H1 (cell line): ENCODE measurements at regions not wholly inside any gene's neighbourhood (a gene's known extent, or its start where the extent isn't known, plus 50 kb on each side); places are given as distances from the start of the nearest gene placed in this dataset.

Experiments used
- CTCF ChIA-PET: fragments of 300-600 bp; sonication (Branson Sonifier 250); formaldehyde crosslinking; loops from one replicate; lab custom pipeline; 2021; ENCODE audit not compliant: partially characterized antibody; lab: Charles Lee
- POLR2A ChIA-PET: fragments of 300-600 bp; sonication (Branson Sonifier 250); formaldehyde crosslinking; loops from one replicate; lab custom pipeline; 2021; ENCODE audit warnings: inconsistent platforms; ENCODE audit not compliant: partially characterized antibody; lab: Charles Lee
- DNase-seq, 2 experiments: peaks; one replicate each; pipeline versions ENCODE4 v3.0.0 to v3.0.0-alpha.2; 2010 to 2022; ENCODE audit warnings: low spot score in 2 of 2, low read depth in 1 of 2, mixed read lengths in 1 of 2
- FAIRE-seq: peaks from 2 replicates; lab custom pipeline; 2011; peaks lifted over from hg19 to GRCh38; lab: Jason Lieb, UNC
- H2AFZ ChIP-seq: 2 replicates; pipeline ENCODE4 v1.8.1; 2012; ENCODE audit warnings: low read length, inconsistent platforms
- H2AK5ac ChIP-seq: 2 replicates; pipeline ENCODE4 v1.6.1; 2013; ENCODE audit warnings: low read depth, low read length
- H2BK120ac ChIP-seq: replicated peaks from 2 replicates; pipeline ENCODE3; 2013; ENCODE audit warnings: low read depth, low read length, inconsistent platforms
- H2BK12ac ChIP-seq: 2 replicates; pipeline ENCODE4 v1.6.1; 2013; ENCODE audit warnings: low read depth, low read length
- H2BK15ac ChIP-seq: 2 replicates; pipeline ENCODE4 v1.6.1; 2013; ENCODE audit warnings: low read length
- H2BK20ac ChIP-seq: 2 replicates; pipeline ENCODE4 v1.6.1; 2013; ENCODE audit warnings: low read length
- H2BK5ac ChIP-seq: 2 replicates; pipeline ENCODE4 v1.6.1; 2013; ENCODE audit warnings: low read depth, low read length
- H3K14ac ChIP-seq: 2 replicates; pipeline ENCODE4 v1.6.1; 2013; ENCODE audit warnings: inconsistent platforms; ENCODE audit not compliant: insufficient read length
- H3K18ac ChIP-seq: 2 replicates; pipeline ENCODE4 v1.6.1; 2013; ENCODE audit warnings: low read length; ENCODE audit errors: extremely low read depth
- H3K23ac ChIP-seq: 2 replicates; pipeline ENCODE4 v1.6.1; 2013; ENCODE audit warnings: inconsistent platforms; ENCODE audit not compliant: insufficient read length
- H3K23me2 ChIP-seq: 2 replicates; pipeline ENCODE4 v1.6.1; 2013; ENCODE audit warnings: low read depth, low read length
- H3K27ac ChIP-seq: 2 replicates; pipeline ENCODE4 v1.6.1; 2011; ENCODE audit warnings: low read depth, low read length, inconsistent platforms
- H3K27me3 ChIP-seq, 4 experiments: replicated peaks in 1 of 4; 1 replicate in 1 of 4; 2 replicates in 3 of 4; pipeline versions ENCODE4 v1.6.1 to v1.8.1; 2011 to 2013; ENCODE audit warnings: low read length in 3 of 4, mild to moderate bottlenecking in 3 of 4, inconsistent platforms in 2 of 4, mixed read lengths in 2 of 4, moderate library complexity in 1 of 4; ENCODE audit not compliant: control insufficient read depth in 3 of 4, insufficient read depth in 3 of 4; ENCODE audit errors: extremely low read depth in 1 of 4
- H3K36me3 ChIP-seq, 4 experiments: 2 replicates each; pipeline versions ENCODE4 v1.6.1 to v1.8.1; 2011 to 2013; ENCODE audit warnings: mild to moderate bottlenecking in 4 of 4, low read length in 3 of 4, moderate library complexity in 2 of 4, control low read depth in 1 of 4, inconsistent platforms in 1 of 4; ENCODE audit not compliant: insufficient read depth in 4 of 4, control insufficient read depth in 2 of 4
- H3K4ac ChIP-seq: replicated peaks from 2 replicates; pipeline ENCODE3; 2013; ENCODE audit warnings: low read length, low read depth, mixed read lengths, inconsistent platforms; ENCODE audit not compliant: insufficient read length
- H3K4me1 ChIP-seq, 4 experiments: replicated peaks in 1 of 4; 1 replicate in 1 of 4; 2 replicates in 3 of 4; pipeline versions ENCODE4 v1.6.1 to v1.8.1; 2011 to 2013; ENCODE audit warnings: low read length in 3 of 4, inconsistent platforms in 2 of 4, mixed read lengths in 1 of 4; ENCODE audit not compliant: insufficient read depth in 4 of 4, control insufficient read depth in 3 of 4
- H3K4me2 ChIP-seq, 2 experiments: 2 replicates each; pipeline versions ENCODE4 v1.6.1 to v1.8.1; 2011 to 2013; ENCODE audit warnings: low read depth in 2 of 2, low read length in 2 of 2, control low read depth in 1 of 2, inconsistent platforms in 1 of 2, mild to moderate bottlenecking in 1 of 2; ENCODE audit not compliant: insufficient read depth in 1 of 2
- H3K4me3 ChIP-seq, 4 experiments: fragments of 200-600, 300-600 bp in 1 of 4; sonication (generic), shearing (Covaris generic), sonication (Bioruptor Twin) in 1 of 4; 2 replicates each; pipeline versions ENCODE4 v1.5.1 to v1.8.1; 2011 to 2016; ENCODE audit warnings: low read length in 4 of 4, low read depth in 3 of 4, control low read depth in 2 of 4, inconsistent platforms in 2 of 4, mild to moderate bottlenecking in 2 of 4, mixed read lengths in 1 of 4, moderate library complexity in 1 of 4; ENCODE audit not compliant: insufficient read depth in 2 of 4; ENCODE audit errors: extremely low read depth in 1 of 4
- H3K56ac ChIP-seq: replicated peaks from 2 replicates; pipeline ENCODE3; 2013; ENCODE audit warnings: low read depth, mild to moderate bottlenecking, mixed read lengths, low read length, inconsistent platforms; ENCODE audit not compliant: insufficient read length
- H3K79me1 ChIP-seq: 2 replicates; pipeline ENCODE4 v1.6.1; 2013; ENCODE audit warnings: low read depth, low read length, control low read depth
- H3K79me2 ChIP-seq, 2 experiments: 2 replicates each; pipeline versions ENCODE4 v1.6.1 to v1.8.1; 2012 to 2013; ENCODE audit warnings: low read length in 2 of 2, mild to moderate bottlenecking in 2 of 2, inconsistent platforms in 1 of 2; ENCODE audit not compliant: insufficient read depth in 2 of 2, control insufficient read depth in 1 of 2
- H3K9ac ChIP-seq, 4 experiments: replicated peaks in 1 of 4; 1 replicate in 1 of 4; 2 replicates in 3 of 4; pipeline versions ENCODE4 v1.6.1 to v1.8.1; 2011 to 2013; ENCODE audit warnings: low read depth in 3 of 4, low read length in 3 of 4, control low read depth in 2 of 4, mild to moderate bottlenecking in 2 of 4, moderate library complexity in 2 of 4, inconsistent platforms in 1 of 4; ENCODE audit errors: extremely low read depth in 1 of 4
- H3K9me3 ChIP-seq, 2 experiments: 2 replicates each; pipeline versions ENCODE4 v1.6.1 to v1.8.1; 2012 to 2013; ENCODE audit warnings: mild to moderate bottlenecking in 2 of 2, moderate library complexity in 2 of 2, control low read depth in 1 of 2, inconsistent platforms in 1 of 2, low read depth in 1 of 2, low read length in 1 of 2, mixed read lengths in 1 of 2; ENCODE audit not compliant: insufficient read depth in 2 of 2
- H4K20me1 ChIP-seq, 2 experiments: replicated peaks in 1 of 2; 2 replicates each; pipeline versions ENCODE3 to v1.8.1; 2011 to 2013; ENCODE audit warnings: inconsistent platforms in 2 of 2, low read length in 2 of 2, mild to moderate bottlenecking in 1 of 2; ENCODE audit not compliant: insufficient read depth in 2 of 2, control insufficient read depth in 1 of 2
- H4K5ac ChIP-seq: 2 replicates; pipeline ENCODE4 v1.6.1; 2013; ENCODE audit warnings: low read length, low read depth, mixed read lengths, inconsistent platforms; ENCODE audit not compliant: insufficient read length
- H4K8ac ChIP-seq: 2 replicates; pipeline ENCODE4 v1.8.0; 2013; ENCODE audit warnings: mild to moderate bottlenecking, moderate library complexity, low read length, inconsistent platforms; ENCODE audit not compliant: insufficient read depth; ENCODE audit errors: extremely low read depth
- H4K91ac ChIP-seq: replicated peaks from 2 replicates; pipeline ENCODE3; 2013; ENCODE audit warnings: low read length, mixed read lengths, inconsistent platforms; ENCODE audit not compliant: insufficient read length
- CBX5 ChIP-seq: fragments of 300-800, 300-1000 bp; sonication (generic); IDR thresholded peaks from 2 replicates; pipeline ENCODE4 v1.7.1; 2016; ENCODE audit warnings: antibody characterized with exemption, low read length, low read depth
- CBX8 ChIP-seq: fragments of 300-800, 300-1000 bp; sonication (generic); IDR thresholded peaks from 2 replicates; pipeline ENCODE4 v1.7.1; 2016; ENCODE audit warnings: low read depth, low read length, borderline replicate concordance
- HDAC6 ChIP-seq: IDR thresholded peaks from one replicate; pipeline ENCODE4 v1.7.1; 2012; ENCODE audit warnings: low read depth, mild to moderate bottlenecking, inconsistent platforms, low read length, moderate library complexity
- RXRA ChIP-seq: IDR thresholded peaks from 2 replicates; pipeline ENCODE4 v1.6.1; 2011; ENCODE audit warnings: low read depth, mild to moderate bottlenecking, low read length, moderate library complexity; ENCODE audit not compliant: insufficient read depth
- SIX5 ChIP-seq: IDR thresholded peaks from 2 replicates; pipeline ENCODE4 v1.6.1; 2011; ENCODE audit warnings: mild to moderate bottlenecking, low read depth, low read length
- WGBS, 2 experiments: shearing (Covaris generic) in 1 of 2; methylation state at CpG; one replicate each; pipeline versions ENCODE4 v1.1.6 to v1.1.7; 2013 to 2015; ENCODE audit warnings: low lambda C conversion rate in 2 of 2, mixed read lengths in 2 of 2, inconsistent platforms in 1 of 2, low coverage in 1 of 2, missing lambda C conversion rate in 1 of 2; ENCODE audit not compliant: insufficient replicate concordance in 2 of 2, insufficient coverage in 1 of 2, insufficient read length in 1 of 2; ENCODE audit errors: extremely low coverage in 1 of 2, missing lambda C conversion rate in 1 of 2; 5-methylcytosine and 5-hydroxymethylcytosine counted together

DNA sequence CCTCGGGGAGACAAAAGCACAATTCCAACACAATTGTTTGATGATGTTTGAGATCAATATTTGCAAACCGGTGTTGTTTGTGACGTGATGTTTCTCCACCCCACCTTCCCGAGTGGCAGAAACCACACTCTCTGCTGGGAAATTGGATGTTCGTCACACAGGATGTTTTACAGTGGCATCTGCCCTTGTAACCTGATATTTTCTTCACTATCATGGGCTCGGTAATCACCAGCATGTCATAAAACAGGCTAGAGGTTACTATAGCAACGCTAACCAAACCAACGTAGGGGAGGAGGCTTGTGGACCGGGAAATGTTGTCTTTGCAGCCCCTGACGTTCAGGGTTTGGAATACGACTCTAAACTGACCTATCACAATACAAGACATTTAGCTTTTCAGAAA, 454.5 kb downstream of the IRS2 start:
- no peaks in the 10 kb centered on the region for H3K36me3 ChIP-seq
- no peak overlapping the region for H2AK5ac ChIP-seq
- no peaks in the 10 kb centered on the region for H3K9me3 ChIP-seq
- TF ChIP-seq SIX5 (no peak), HDAC6 (no peak), CBX8 (no peak), CBX5 (no peak), RXRA (no peak)
- no peak overlapping the region for H3K27ac ChIP-seq
- ChIA-PET POLR2A (no interaction called here), CTCF (interaction anchor here (0.6 to 1.6 kb wide), 3 partner anchors 135 to 195 kb away, joined by 3 to 6 read pairs (median 3); no protein-coding TSS in a partner anchor)
- H2BK15ac ChIP-seq: no peak overlapping the region
- H3K56ac ChIP-seq: no peak overlapping the region
- no peak overlapping the region for H2BK120ac ChIP-seq
- H4K91ac ChIP-seq: no peak overlapping the region
- FAIRE-seq: no peak
- no peak overlapping the region for H2BK5ac ChIP-seq
- no peaks in the 10 kb centered on the region for H3K79me2 ChIP-seq
- H3K79me1 ChIP-seq: no peaks in the 10 kb centered on the region
- H3K4me1 ChIP-seq: peaks cover 0 to 3% (median 0%) of the 10 kb centered on the region in 4 experiments; a peak in 2 of 7 replicates
- 88% methylated on average over 11 of the region's 11 CpGs; no CpG with 5 or more reads in 1 of the 2 experiments for WGBS, 2 experiments
- no peak overlapping the region for H3K14ac ChIP-seq
- no peaks in the 10 kb centered on the region for H4K20me1 ChIP-seq
- H3K23me2 ChIP-seq: no peaks in the 10 kb centered on the region
- H3K4me2 ChIP-seq: no peak overlapping the region
- H2BK20ac ChIP-seq: no peak overlapping the region
- no peak overlapping the region for H3K4ac ChIP-seq
- H3K23ac ChIP-seq: no peak overlapping the region
- H3K9ac ChIP-seq: no peak overlapping the region
- H3K4me3 ChIP-seq: no peak overlapping the region
- no peak overlapping the region for H4K5ac ChIP-seq
- no peak overlapping the region for H2BK12ac ChIP-seq
- H3K18ac ChIP-seq: no peak overlapping the region
- no peak for DNase-seq
- no peak overlapping the region for H2AFZ ChIP-seq
- no peaks in the 10 kb centered on the region for H3K27me3 ChIP-seq
- H4K8ac ChIP-seq: no peak overlapping the region
